ENCODE measurements at regions not wholly inside any gene's neighbourhood (a gene's known extent, or its start where the extent isn't known, plus 50 kb on each side); places are given as distances from the start of the nearest gene placed in this dataset.

GRCh38 chr7:10282909-10283308, 690.8 kb upstream of the PHF14 start:
- TF ChIP-seq SP2 (tag by site-specific recombination; IDR thresholded peaks at IDR 0.05), result no peak
- TF ChIP-seq ZNF629 (tag by site-specific recombination; IDR thresholded peaks at IDR 0.05), result no peak
- no peak for TF ChIP-seq SALL2 (tag by site-specific recombination; IDR thresholded peaks at IDR 0.05; ENCODE audit: borderline replicate concordance)

All from HEK293 (cell line).